ENCODE measurements at regions not wholly inside any gene's neighbourhood (a gene's known extent, or its start where the extent isn't known, plus 50 kb on each side); places are given as distances from the start of the nearest gene placed in this dataset.

GRCh38 chr7:12066521-12066920 lies 144.6 kb upstream of the TMEM106B start:
- DNase-seq = no peak
- intact Hi-C loops (cut with DNase I) = loop anchor here (10.0 kb wide), 1 partner anchor 428 kb away; no protein-coding TSS in a partner anchor

- DNase-seq = peak in 4 of 10 donors; percentile 17 to 39 (median 28)
- intact Hi-C loops (cut with DNase I) = loop anchor here (1.0 to 10.0 kb wide), 2 partner anchors 255 to 428 kb away; no protein-coding TSS in a partner anchor
Observed at GRCh38 chr7:12067156-12067831, 143.8 kb upstream of the TMEM106B start.

GRCh38 chr7:12069757-12070156 lies 141.3 kb upstream of the TMEM106B start:
- intact Hi-C loops (cut with DNase I) = loop anchor here (10.0 kb wide), 1 partner anchor 425 kb away; no protein-coding TSS in a partner anchor
- DNase-seq = no peak

- intact Hi-C loops (cut with DNase I) = no loop called here
Observed at GRCh38 chr7:12074889-12075288, 136.2 kb upstream of the TMEM106B start.

GRCh38 chr7:12080006-12080405 lies 131.1 kb upstream of the TMEM106B start:
- intact Hi-C loops (cut with DNase I) = no loop called here

More at GRCh38 chr7:12074889-12075288, 136.2 kb upstream of the TMEM106B start:
- no peak for DNase-seq

GRCh38 chr7:12085516-12085915 lies 125.6 kb upstream of the TMEM106B start:
- no peak for DNase-seq
- intact Hi-C loops (cut with DNase I) = no loop called here

More at GRCh38 chr7:12080006-12080405, 131.1 kb upstream of the TMEM106B start:
- DNase-seq = no peak

- DNase-seq = peak in 2 of 10 donors; percentile 63 to 66
- intact Hi-C loops (cut with DNase I) = no loop called here
Observed at GRCh38 chr7:12089951-12090756, 120.9 kb upstream of the TMEM106B start.

- intact Hi-C loops (cut with DNase I) = no loop called here
- peak in 2 of 10 donors; percentile 26 to 49 for DNase-seq
Observed at GRCh38 chr7:12090757-12091221, 120.3 kb upstream of the TMEM106B start.

- DNase-seq = no peak
Observed at GRCh38 chr7:12091231-12091630, 119.9 kb upstream of the TMEM106B start.

GRCh38 chr7:12092499-12093130 lies 118.5 kb upstream of the TMEM106B start:
- intact Hi-C loops (cut with DNase I) = no loop called here
- DNase-seq = peak in 2 of 10 donors; percentile 64 to 70

More at GRCh38 chr7:12091231-12091630, 119.9 kb upstream of the TMEM106B start:
- intact Hi-C loops (cut with DNase I) = no loop called here

GRCh38 chr7:12093365-12093764 lies 117.7 kb upstream of the TMEM106B start:
- no peak for DNase-seq
- intact Hi-C loops (cut with DNase I) = no loop called here

GRCh38 chr7:12094365-12094921 lies 116.7 kb upstream of the TMEM106B start:
- intact Hi-C loops (cut with DNase I) = no loop called here
- peak in 1 of 10 donors; percentile 33 for DNase-seq

- DNase-seq = no peak
- intact Hi-C loops (cut with DNase I) = no loop called here
Observed at GRCh38 chr7:12102126-12102525, 109.0 kb upstream of the TMEM106B start.

- intact Hi-C loops (cut with DNase I) = no loop called here
- DNase-seq = no peak
Observed at GRCh38 chr7:12102527-12102926, 108.6 kb upstream of the TMEM106B start.

- intact Hi-C loops (cut with DNase I) = no loop called here
Observed at GRCh38 chr7:12103948-12104347, 107.1 kb upstream of the TMEM106B start.

GRCh38 chr7:12107381-12107780 lies 103.7 kb upstream of the TMEM106B start:
- no peak for DNase-seq
- intact Hi-C loops (cut with DNase I) = no loop called here

More at GRCh38 chr7:12103948-12104347, 107.1 kb upstream of the TMEM106B start:
- no peak for DNase-seq

- intact Hi-C loops (cut with DNase I) = no loop called here
- DNase-seq = no peak
Observed at GRCh38 chr7:12107841-12108254, 103.2 kb upstream of the TMEM106B start.

- DNase-seq = no peak
- intact Hi-C loops (cut with DNase I) = no loop called here
Observed at GRCh38 chr7:12110425-12110824, 100.7 kb upstream of the TMEM106B start.

- peak in 8 of 10 donors; percentile 26 to 90 (median 52) for DNase-seq
- intact Hi-C loops (cut with DNase I) = loop anchor here (1.0 kb wide), 1 partner anchor 49 kb away; no protein-coding TSS in a partner anchor
Observed at GRCh38 chr7:12111422-12112405, 99.4 kb upstream of the TMEM106B start.
